OCI-LY7 (cell line): ENCODE measurements at regions not wholly inside any gene's neighbourhood (a gene's known extent, or its start where the extent isn't known, plus 50 kb on each side); places are given as distances from the start of the nearest gene placed in this dataset.

Source experiments
- EZH2phosphoT487 ChIP-seq: fragments of 200-600 bp; sonication (generic); IDR thresholded peaks from 2 replicates; pipeline ENCODE4 v1.6.1; 2018; ENCODE audit warnings: low read depth, borderline replicate concordance, mild to moderate bottlenecking, mixed run types, antibody characterized with exemption, low read length, moderate library complexity, mixed read lengths
- TF ChIP-seq, protein P1 (sequence below): fragments of 200-600 bp; sonication (generic); conservative IDR thresholded peaks from 2 replicates; pipeline ENCODE4 v1.5.1; 2014; ENCODE audit warnings: mild to moderate bottlenecking, antibody characterized with exemption, low read length, moderate library complexity, mixed read lengths

DNA sequence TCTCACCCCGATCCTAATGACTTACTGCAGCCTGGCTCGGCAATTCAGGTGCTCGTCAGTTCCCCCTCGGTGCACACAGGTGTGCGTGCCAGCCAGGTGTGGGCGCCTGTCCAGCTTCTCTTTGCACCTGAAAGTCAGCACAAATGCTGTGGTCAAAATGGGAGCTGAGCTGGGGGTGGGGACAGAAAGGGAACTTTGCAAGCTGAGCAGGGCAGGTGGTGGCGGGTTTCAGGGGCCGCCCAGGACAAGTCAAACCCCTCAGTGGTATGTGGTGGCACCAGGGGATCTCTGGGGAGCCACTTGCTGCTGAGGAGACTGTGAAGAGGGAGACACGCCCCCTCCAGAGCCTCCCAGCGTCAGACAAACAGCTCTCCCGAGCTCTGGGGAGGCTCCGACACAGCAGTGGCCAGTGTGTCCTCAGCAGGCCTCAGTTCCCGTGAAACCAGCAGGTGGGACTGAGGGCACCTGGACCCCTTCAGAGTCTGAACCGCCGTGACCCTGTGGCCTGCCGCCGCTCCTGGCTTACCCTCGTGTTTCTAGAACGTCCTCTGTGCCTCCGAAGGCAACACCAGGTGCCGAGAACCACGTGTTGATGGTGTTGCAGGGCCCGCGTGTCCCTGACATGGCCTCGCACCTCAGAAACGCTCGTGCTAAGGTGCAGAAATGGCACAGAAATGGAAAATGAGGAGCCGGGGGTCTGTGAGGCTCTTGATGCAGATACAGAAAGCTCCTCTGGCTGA lies 233.5 kb upstream of the TNRC6C start:
- TF ChIP-seq, protein P1, sequence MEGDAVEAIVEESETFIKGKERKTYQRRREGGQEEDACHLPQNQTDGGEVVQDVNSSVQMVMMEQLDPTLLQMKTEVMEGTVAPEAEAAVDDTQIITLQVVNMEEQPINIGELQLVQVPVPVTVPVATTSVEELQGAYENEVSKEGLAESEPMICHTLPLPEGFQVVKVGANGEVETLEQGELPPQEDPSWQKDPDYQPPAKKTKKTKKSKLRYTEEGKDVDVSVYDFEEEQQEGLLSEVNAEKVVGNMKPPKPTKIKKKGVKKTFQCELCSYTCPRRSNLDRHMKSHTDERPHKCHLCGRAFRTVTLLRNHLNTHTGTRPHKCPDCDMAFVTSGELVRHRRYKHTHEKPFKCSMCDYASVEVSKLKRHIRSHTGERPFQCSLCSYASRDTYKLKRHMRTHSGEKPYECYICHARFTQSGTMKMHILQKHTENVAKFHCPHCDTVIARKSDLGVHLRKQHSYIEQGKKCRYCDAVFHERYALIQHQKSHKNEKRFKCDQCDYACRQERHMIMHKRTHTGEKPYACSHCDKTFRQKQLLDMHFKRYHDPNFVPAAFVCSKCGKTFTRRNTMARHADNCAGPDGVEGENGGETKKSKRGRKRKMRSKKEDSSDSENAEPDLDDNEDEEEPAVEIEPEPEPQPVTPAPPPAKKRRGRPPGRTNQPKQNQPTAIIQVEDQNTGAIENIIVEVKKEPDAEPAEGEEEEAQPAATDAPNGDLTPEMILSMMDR: no peak
- TF ChIP-seq EZH2phosphoT487: no peak
